Loucy (cell line): ENCODE measurements at regions not wholly inside any gene's neighbourhood (a gene's known extent, or its start where the extent isn't known, plus 50 kb on each side); places are given as distances from the start of the nearest gene placed in this dataset.

Experiments used
- CTCF ChIP-seq: fragments of 200-600 bp; sonication (generic); conservative IDR thresholded peaks from 2 replicates; pipeline ENCODE4 v1.5.1; 2014; ENCODE audit warnings: mild to moderate bottlenecking, antibody characterized with exemption, low read length
- EZH2phosphoT487 ChIP-seq: fragments of 200-600 bp; IDR thresholded peaks from 2 replicates; pipeline ENCODE4 v1.6.1; 2018; ENCODE audit warnings: antibody characterized with exemption, mild to moderate bottlenecking, moderate library complexity, borderline replicate concordance

GRCh38 chr3:34483311-34483887, 685.0 kb downstream of the PDCD6IP start:
- TF ChIP-seq CTCF (no peak), EZH2phosphoT487 (no peak)
